GM21825 (cell line): ENCODE measurements at regions not wholly inside any gene's neighbourhood (a gene's known extent, or its start where the extent isn't known, plus 50 kb on each side); places are given as distances from the start of the nearest gene placed in this dataset.

Experiments
- ATAC-seq: cut with Tn5 transposase; IDR thresholded peaks from one replicate; pipeline ENCODE4 v1.9.1; 2021; ENCODE audit warnings: mild to moderate bottlenecking, moderate library complexity; ENCODE audit not compliant: unreplicated experiment

- no peak for ATAC-seq
These were observed 2152.3 kb upstream of the PIK3C3 start for GRCh38 chr18:39802648-39803229.

- no peak for ATAC-seq
These were observed 2153.2 kb upstream of the PIK3C3 start for GRCh38 chr18:39801848-39802247.

DNA sequence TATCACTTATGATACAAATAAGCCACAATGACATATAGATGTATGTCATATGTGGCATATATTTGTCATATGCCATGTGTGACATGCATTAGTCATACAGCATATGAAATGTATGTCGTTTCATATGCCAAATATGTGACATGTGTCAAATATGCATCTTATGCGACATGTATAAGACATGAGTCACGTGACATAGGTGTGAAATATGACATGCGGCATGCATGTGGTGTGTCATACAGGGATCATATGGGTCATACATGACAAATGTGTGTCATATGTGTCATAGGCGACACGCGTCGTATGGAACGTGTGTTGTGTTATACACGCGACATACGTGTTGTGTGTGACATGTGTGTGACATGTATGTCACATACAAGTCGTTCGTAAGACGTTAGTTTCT is 2154.0 kb upstream of the PIK3C3 start:
- no peak for ATAC-seq

GRCh38 chr18:39799006-39799405 is 2156.0 kb upstream of the PIK3C3 start:
- ATAC-seq: no peak

DNA sequence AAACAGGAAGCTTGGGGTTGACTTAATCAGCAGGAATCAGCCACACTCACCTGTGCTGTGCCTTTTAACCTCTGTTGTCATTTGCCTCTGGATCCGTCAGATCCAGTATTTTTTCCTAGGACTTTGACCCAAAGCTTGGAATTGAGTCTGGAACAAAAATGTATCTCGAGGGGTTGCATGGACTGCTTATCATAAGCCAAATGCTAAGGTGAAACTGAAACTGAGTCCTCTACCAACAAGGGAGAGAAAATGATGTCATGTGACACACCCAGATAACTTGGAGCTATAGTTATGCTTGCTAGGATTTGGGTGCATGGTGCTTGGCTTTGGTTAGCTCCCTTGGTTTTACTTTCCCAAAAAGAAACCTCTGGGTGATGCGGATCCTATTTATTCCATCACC is 2158.6 kb upstream of the PIK3C3 start:
- no peak for ATAC-seq

GRCh38 chr18:39795350-39795749 is 2159.7 kb upstream of the PIK3C3 start:
- no peak for ATAC-seq

- no peak for ATAC-seq
These were observed 2161.4 kb upstream of the PIK3C3 start for GRCh38 chr18:39793609-39794008.

DNA sequence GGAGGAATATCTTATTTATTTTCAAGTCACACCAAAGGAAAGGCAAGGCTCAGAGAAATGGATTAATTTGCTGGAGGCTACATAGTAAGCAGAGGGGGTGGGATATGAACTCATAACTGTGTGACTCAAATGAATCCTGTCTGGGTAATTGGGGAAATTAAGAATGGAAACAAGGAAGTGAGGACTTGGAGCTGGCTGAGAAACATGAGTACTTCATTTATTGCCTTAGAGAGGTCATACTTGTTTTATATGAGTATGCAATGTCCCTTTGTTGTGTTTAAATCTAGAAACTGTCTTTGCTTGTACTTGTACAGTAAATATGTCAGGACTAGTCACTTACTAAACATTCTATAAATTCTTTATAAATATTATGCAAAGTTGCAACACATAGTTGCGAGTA is 2166.7 kb upstream of the PIK3C3 start:
- no peak for ATAC-seq

GRCh38 chr18:39786477-39786876 is 2168.6 kb upstream of the PIK3C3 start:
- ATAC-seq: no peak

DNA sequence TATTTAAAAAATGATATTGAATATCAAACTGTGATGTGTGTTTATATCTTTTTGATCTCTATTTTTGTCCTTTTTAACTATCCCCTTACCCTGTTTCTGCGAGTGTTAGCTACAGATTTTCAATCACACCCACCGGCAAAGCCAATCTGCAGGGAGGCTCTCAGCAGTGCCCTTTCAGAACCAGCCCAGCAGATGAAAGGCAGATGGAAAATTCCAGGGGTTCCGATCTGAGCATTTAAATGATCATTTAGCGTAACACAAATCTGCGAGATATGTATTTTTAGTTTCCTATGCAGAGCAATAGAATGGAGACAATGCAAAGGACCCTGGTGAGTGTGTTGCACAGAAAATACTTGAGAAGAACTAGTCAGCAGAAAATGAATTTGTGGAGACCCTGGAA is 2170.5 kb upstream of the PIK3C3 start:
- ATAC-seq: no peak

GRCh38 chr18:39781565-39781964 is 2173.5 kb upstream of the PIK3C3 start:
- no peak for ATAC-seq

DNA sequence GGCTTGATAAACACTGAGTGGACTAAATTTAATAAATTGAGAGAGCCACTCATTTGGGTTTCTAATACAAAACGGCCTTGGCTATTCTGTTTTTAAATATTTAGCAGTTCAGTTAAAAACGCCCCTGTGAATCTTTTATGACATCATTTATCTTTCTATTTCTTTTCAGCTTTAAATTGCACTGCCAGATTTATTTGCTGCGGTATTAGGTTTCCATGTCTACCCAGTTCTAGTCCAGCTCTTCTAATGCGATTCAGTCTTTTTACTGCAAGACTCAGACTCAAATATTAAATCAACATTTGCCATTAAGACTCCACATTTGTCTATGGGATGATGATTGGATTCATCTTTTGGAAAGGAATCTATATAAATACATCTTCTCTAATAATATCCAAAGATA is 2174.3 kb upstream of the PIK3C3 start:
- ATAC-seq: no peak

GRCh38 chr18:39779926-39780325 is 2175.1 kb upstream of the PIK3C3 start:
- no peak for ATAC-seq

DNA sequence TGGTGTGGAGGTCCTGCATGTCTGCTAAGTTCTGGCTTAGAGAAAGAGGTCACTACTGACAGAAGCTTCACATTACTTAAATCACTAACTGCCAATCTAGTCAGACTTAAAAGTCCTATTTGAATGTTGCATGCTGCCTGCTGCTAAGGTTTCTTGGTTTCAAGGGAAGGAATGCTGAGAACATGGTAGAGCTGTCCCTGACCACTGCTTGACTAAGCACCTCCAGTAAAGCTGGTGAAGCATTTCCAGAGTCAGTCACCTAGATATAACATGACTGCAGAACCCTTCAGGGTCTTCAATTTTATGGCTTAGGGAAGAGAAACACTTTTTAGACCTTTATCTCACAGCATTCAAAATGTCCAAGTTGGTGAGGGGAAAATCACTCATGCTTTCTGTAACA is 2178.3 kb upstream of the PIK3C3 start:
- ATAC-seq: no peak

DNA sequence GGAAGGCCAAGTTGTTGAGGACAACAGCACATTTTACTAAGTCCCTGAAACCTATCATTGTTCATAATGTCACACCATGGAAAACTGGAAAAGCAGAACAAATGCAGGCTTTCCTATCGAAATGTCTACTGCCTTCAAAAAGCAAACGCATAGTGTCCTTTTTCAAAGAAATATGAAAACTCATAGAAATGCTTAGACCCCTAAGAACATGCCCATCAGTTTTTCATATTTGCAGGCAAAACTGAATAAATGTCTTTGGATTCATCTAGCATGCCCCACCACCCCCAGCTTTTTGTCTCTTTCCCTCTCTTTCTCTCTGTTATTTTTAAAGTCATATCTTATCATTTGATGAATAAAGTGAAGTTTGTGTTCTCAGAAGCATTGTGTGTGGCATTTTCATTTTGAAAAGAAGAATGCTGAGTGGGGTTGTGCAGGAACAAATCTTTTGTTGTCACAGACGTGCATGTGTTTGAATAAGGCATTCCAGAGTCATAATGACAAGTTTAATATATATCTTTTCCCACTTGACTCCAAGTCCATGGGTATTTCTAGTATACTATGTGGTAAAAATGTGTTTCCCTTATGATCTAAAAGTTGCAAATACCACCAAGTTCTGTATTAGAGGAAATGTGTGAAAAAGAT is 2180.0 kb upstream of the PIK3C3 start:
- ATAC-seq: no peak

- no peak for ATAC-seq
These were observed 2181.4 kb upstream of the PIK3C3 start for GRCh38 chr18:39773646-39774045.

DNA sequence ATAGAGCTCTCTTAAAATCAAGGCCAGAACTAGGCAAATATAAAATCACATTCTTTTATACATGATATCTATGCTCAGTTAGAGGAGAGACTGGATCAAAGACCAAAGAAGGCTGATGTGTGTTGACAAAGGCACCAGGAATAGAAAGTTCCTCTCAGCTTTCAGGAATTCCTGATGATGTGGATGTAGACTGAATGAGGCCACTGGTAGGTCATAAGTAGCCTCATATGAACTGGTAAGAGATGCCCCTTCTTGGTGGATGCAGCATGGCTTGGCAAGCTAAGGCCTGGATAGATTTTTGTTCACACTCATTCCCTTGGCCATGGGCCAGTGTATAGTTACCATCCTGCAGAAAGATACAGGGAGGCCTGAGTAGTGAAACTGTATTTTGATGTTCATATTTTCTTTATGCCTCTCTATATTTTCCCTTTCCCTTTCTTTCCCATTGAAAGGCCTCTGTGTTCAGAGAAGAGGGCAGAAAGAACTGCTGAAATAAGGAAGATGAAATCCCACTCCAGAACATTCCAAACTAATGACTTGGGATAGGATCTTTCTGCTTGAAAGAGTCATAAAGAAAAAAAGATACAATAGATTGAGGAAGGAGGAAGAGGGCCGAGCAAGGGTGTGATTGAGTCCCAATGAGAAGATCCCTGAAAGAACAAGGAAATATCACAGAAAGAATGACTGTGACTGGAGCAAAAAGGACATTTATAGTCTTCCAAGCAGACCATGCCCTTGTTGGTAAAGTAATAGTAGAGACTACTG is 2182.7 kb upstream of the PIK3C3 start:
- no peak for ATAC-seq

DNA sequence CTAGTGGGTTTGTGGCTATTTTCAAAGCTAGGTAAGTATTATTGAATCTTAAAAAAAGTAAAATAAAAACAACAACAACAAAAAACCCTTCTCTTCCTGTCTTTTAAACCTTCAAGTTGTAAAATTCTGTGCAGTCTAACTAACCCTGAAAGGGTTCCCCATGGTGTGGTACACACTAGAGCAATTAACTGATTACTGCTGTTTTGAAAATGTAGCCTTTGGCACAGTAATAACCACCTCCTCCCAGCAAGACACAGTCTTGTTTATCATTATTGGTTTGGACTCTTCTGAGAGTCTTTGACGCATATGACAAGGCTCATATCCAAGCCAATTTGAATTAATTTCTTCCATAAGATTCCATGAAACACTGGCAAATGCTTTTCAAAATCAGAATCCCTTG is 2184.6 kb upstream of the PIK3C3 start:
- ATAC-seq: no peak

DNA sequence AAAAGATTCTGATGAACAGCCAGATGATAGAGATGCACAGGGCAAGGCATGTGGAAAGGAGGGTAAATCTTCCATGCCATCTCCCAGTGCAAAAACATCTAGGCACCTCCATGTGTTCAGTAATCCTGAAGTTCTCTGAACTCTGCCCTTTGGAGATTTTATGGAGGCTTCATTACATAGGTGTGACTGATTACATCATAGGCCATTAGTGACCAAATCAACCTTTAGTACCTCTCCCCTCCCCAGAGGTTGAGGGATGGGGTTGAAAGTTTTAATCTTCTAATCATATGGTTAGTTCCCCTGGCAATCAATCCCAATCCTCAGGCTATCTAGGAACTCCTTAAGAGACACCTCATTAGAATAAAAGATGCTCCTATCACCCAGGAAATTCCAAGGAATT is 2190.2 kb upstream of the PIK3C3 start:
- ATAC-seq: no peak

DNA sequence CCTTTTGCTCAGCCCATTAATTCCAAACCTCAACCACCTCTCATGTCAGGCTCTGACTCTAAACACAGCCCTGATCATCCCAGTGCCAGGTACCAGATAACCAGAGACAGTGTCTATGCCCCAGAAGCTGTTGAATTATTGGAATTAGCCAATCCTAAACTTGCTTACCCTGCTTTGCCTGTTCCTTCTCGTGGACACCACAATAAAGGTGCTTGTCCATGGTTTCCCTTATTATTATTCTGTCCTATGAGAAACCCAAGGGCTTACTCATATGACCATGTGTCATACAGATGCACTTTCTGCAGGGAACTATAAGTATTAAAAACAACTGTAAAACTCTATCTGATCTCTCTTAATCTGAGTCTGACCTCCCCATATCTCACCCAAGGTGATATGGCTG is 2193.8 kb upstream of the PIK3C3 start:
- ATAC-seq: no peak

DNA sequence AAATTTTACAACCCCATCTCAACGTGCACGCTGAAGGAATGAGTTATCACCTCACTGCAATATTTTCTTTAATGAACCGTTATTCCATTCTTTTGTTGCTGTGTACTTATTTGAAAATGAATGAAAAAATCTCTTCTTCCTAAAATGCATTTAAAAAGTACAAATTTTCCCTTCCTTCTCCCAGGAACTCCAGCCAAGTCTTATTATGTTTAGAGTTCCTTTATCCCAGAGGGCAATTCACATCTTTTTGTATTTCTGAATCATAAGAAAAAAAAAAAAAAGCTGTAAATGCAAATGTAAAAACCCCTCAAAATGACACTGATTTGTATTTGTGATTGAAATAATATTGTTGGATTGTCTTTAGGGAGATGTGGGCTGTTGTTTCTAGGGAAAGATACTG is 2194.3 kb upstream of the CELF4 start:
- ATAC-seq: no peak

GRCh38 chr18:39753178-39753577 is 2187.6 kb upstream of the CELF4 start:
- ATAC-seq: no peak
